SK-N-SH (cell line): ENCODE measurements at regions not wholly inside any gene's neighbourhood (a gene's known extent, or its start where the extent isn't known, plus 50 kb on each side); places are given as distances from the start of the nearest gene placed in this dataset.

Experiments
- CTCF ChIA-PET: fragments of 300-600, 350-600 bp; formaldehyde crosslinking; extraction: SDS; loops from one replicate; lab custom pipeline; 2021; lab: Yijun Ruan, JAX
- POLR2A ChIA-PET: fragments of 350-600 bp; sonication (Branson Sonifier 250); formaldehyde crosslinking; extraction: SDS; loops from one replicate; lab custom pipeline; 2020; ENCODE audit warnings: antibody characterized with exemption, inconsistent platforms; lab: Yijun Ruan, JAX
- DNase-seq: peaks from one replicate; pipeline ENCODE4 v3.0.0; 2012
- H2AFZ ChIP-seq: fragments of 200-600 bp; sonication (generic); 2 replicates; pipeline ENCODE4 v1.8.1; 2016; ENCODE audit warnings: antibody characterized with exemption, mild to moderate bottlenecking, low read depth
- H3F3A ChIP-seq: fragments of 200-600 bp; sonication (generic); replicated peaks from 2 replicates; pipeline ENCODE3; 2016; ENCODE audit warnings: antibody characterized with exemption, mild to moderate bottlenecking; ENCODE audit not compliant: insufficient read depth
- H3K27ac ChIP-seq, 2 experiments: fragments of 200-500 bp in 1 of 2; fragments of 200-600 bp in 1 of 2; sonication (Bioruptor generic) in 1 of 2; sonication (generic), shearing (Covaris generic) in 1 of 2; 2 replicates each; pipeline versions ENCODE4 v1.5.1 to v1.6.1; 2014 to 2016; ENCODE audit warnings: low read depth in 2 of 2, inconsistent platforms in 1 of 2, low read length in 1 of 2, mild to moderate bottlenecking in 1 of 2, mixed read lengths in 1 of 2
- H3K27me3 ChIP-seq: fragments of 200-600 bp; sonication (generic), shearing (Covaris generic); 2 replicates; pipeline ENCODE4 v1.6.1; 2016; ENCODE audit warnings: mixed run types; ENCODE audit not compliant: insufficient read depth
- H3K36me3 ChIP-seq, 2 experiments: fragments of 200-500 bp in 1 of 2; fragments of 200-600 bp in 1 of 2; sonication (Bioruptor generic) in 1 of 2; sonication (generic) in 1 of 2; replicated peaks in 1 of 2; 2 replicates each; pipeline versions ENCODE3 to v1.5.1; 2014 to 2016; ENCODE audit warnings: low read length in 1 of 2, mild to moderate bottlenecking in 1 of 2; ENCODE audit not compliant: insufficient read depth in 2 of 2, control insufficient read depth in 1 of 2
- H3K4me1 ChIP-seq, 2 experiments: fragments of 200-500 bp in 1 of 2; fragments of 200-600 bp in 1 of 2; sonication (Bioruptor generic) in 1 of 2; sonication (generic), shearing (Covaris generic) in 1 of 2; 2 replicates each; pipeline versions ENCODE4 v1.5.1 to v1.6.1; 2014 to 2016; ENCODE audit warnings: low read depth in 1 of 2, low read length in 1 of 2, mixed run types in 1 of 2; ENCODE audit not compliant: insufficient read depth in 2 of 2, control insufficient read depth in 1 of 2
- H3K4me2 ChIP-seq: fragments of 200-600 bp; sonication (generic), shearing (Covaris generic); 2 replicates; pipeline ENCODE4 v1.6.1; 2017; ENCODE audit warnings: mixed run types
- H3K4me3 ChIP-seq, 2 experiments: fragments of 200-500 bp in 1 of 2; fragments of 200-600 bp in 1 of 2; sonication (Bioruptor generic) in 1 of 2; sonication (generic), shearing (Covaris generic) in 1 of 2; 2 replicates each; pipeline versions ENCODE4 v1.5.1 to v1.8.1; 2014 to 2016; ENCODE audit warnings: low read depth in 2 of 2, inconsistent platforms in 1 of 2, low read length in 1 of 2, mild to moderate bottlenecking in 1 of 2, mixed read lengths in 1 of 2, moderate library complexity in 1 of 2
- H3K79me2 ChIP-seq: fragments of 200-600 bp; sonication (generic); 2 replicates; pipeline ENCODE4 v1.8.1; 2017; ENCODE audit warnings: mild to moderate bottlenecking; ENCODE audit not compliant: insufficient read depth
- H3K9ac ChIP-seq: fragments of 200-600 bp; sonication (generic); 2 replicates; pipeline ENCODE4 v1.6.1; 2017; ENCODE audit warnings: mixed run types
- H3K9me2 ChIP-seq: fragments of 200-600 bp; sonication (generic); 2 replicates; pipeline ENCODE4 v1.6.1; 2017; ENCODE audit warnings: mixed run types
- H3K9me3 ChIP-seq: fragments of 200-600 bp; sonication (generic); 2 replicates; pipeline ENCODE4 v1.6.1; 2017; ENCODE audit warnings: mixed run types, mild to moderate bottlenecking, moderate library complexity
- H4K20me1 ChIP-seq: fragments of 200-600 bp; sonication (generic); 2 replicates; pipeline ENCODE4 v1.6.1; 2017; ENCODE audit warnings: mild to moderate bottlenecking, mixed run types; ENCODE audit not compliant: insufficient read depth
- CTCF ChIP-seq: fragments of 200-600 bp; sonication (generic); IDR thresholded peaks from 2 replicates; pipeline ENCODE4 v1.6.1; 2017; ENCODE audit warnings: antibody characterized with exemption, mild to moderate bottlenecking, moderate library complexity
- FOSL2 ChIP-seq: IDR thresholded peaks from 2 replicates; pipeline ENCODE4 v1.4.0; 2012; ENCODE audit warnings: low read depth, mild to moderate bottlenecking, moderate library complexity, borderline replicate concordance
- FOXJ3 ChIP-seq: sonication (generic); formaldehyde crosslinking; IDR thresholded peaks from 2 replicates; pipeline ENCODE4 v1.5.1; 2020; ENCODE audit warnings: mild to moderate bottlenecking, missing genetic modification reagents
- GABPA ChIP-seq: IDR thresholded peaks from 2 replicates; pipeline ENCODE4 v1.4.0; 2012; ENCODE audit warnings: low read depth, mild to moderate bottlenecking
- JUND ChIP-seq: IDR thresholded peaks from 2 replicates; pipeline ENCODE4 v1.4.0; 2012
- NFIC ChIP-seq: IDR thresholded peaks from 2 replicates; pipeline ENCODE4 v1.4.0; 2012; ENCODE audit warnings: borderline replicate concordance
- NRF1 ChIP-seq: IDR thresholded peaks from 2 replicates; pipeline ENCODE4 v1.6.1; 2012; ENCODE audit warnings: low read depth, mild to moderate bottlenecking, low read length
- POLR2AphosphoS5 ChIP-seq: IDR thresholded peaks from 2 replicates; pipeline ENCODE4 v1.6.1; 2012; ENCODE audit warnings: low read depth, low read length
- RAD21 ChIP-seq: IDR thresholded peaks from 2 replicates; pipeline ENCODE4 v1.6.1; 2012; ENCODE audit warnings: mild to moderate bottlenecking, low read length
- RFX5 ChIP-seq: IDR thresholded peaks from 2 replicates; pipeline ENCODE4 v1.6.1; 2012; ENCODE audit warnings: mild to moderate bottlenecking, improper control_type of control experiment, low read length
- RXRA ChIP-seq: IDR thresholded peaks from 2 replicates; pipeline ENCODE4 v1.4.0; 2012; ENCODE audit warnings: low read depth, mild to moderate bottlenecking, borderline replicate concordance
- TCF12 ChIP-seq: IDR thresholded peaks from 2 replicates; pipeline ENCODE4 v1.4.0; 2012
- TEAD4 ChIP-seq: IDR thresholded peaks from 2 replicates; pipeline ENCODE4 v1.4.0; 2012; ENCODE audit warnings: mild to moderate bottlenecking, borderline replicate concordance; ENCODE audit not compliant: insufficient read depth
- USF1 ChIP-seq: IDR thresholded peaks from 2 replicates; pipeline ENCODE4 v1.4.0; 2012; ENCODE audit warnings: low read depth, borderline replicate concordance
- USF2 ChIP-seq: fragments of 150-350 bp; IDR thresholded peaks from 2 replicates; pipeline ENCODE4 v1.6.1; 2017; ENCODE audit warnings: antibody characterized with exemption, low read length, low read depth, borderline replicate concordance
- YY1 ChIP-seq: IDR thresholded peaks from 2 replicates; pipeline ENCODE4 v1.4.0; 2012; ENCODE audit warnings: low read depth, mild to moderate bottlenecking
- ZBTB33 ChIP-seq: IDR thresholded peaks from 2 replicates; pipeline ENCODE4 v1.4.0; 2012; ENCODE audit warnings: low read depth, borderline replicate concordance
- WGBS: methylation state at CpG from one replicate; pipeline ENCODE4 v1.1.6; 2017; ENCODE audit warnings: low lambda C conversion rate; 5-methylcytosine and 5-hydroxymethylcytosine counted together

GRCh38 chr4:153081693-153082092, 122.5 kb upstream of the TRIM2 start:
- H3K4me1 ChIP-seq: peaks cover 4 to 11% of the 10 kb centered on the region in 2 experiments; a peak in 2 of 4 replicates
- H3K4me2 ChIP-seq: no peak overlapping the region
- H3K27ac ChIP-seq: no peak overlapping the region
- no peaks in the 10 kb centered on the region for H3K9me3 ChIP-seq
- H3K27me3 ChIP-seq: no peaks in the 10 kb centered on the region; the same call in 1 of the 2 replicates
- POLR2A ChIA-PET: no interaction called here
- H3K9me2 ChIP-seq: no peaks in the 10 kb centered on the region
- no peaks in the 10 kb centered on the region for H3K79me2 ChIP-seq
- no peak overlapping the region for H3K9ac ChIP-seq
- H3K36me3 ChIP-seq: no peaks in the 10 kb centered on the region
- H4K20me1 ChIP-seq: no peaks in the 10 kb centered on the region
- no peak overlapping the region for H3K4me3 ChIP-seq
- WGBS: 72% methylated on average over 4 of the region's 4 CpGs
- no peaks in the 10 kb centered on the region for H3F3A ChIP-seq
- no peak for TF ChIP-seq GABPA
- TF ChIP-seq USF2: no peak
- no peak for TF ChIP-seq JUND
- TF ChIP-seq RXRA: no peak
- no peak for TF ChIP-seq TEAD4
- TF ChIP-seq POLR2AphosphoS5: no peak
- TF ChIP-seq FOSL2: no peak
- TF ChIP-seq CTCF: no peak
- TF ChIP-seq YY1: no peak
- no peak for TF ChIP-seq FOXJ3 (CRISPR knock-in tag)
- TF ChIP-seq USF1: no peak
- no peak for TF ChIP-seq NFIC
- no peak for TF ChIP-seq RFX5
- no peak for TF ChIP-seq NRF1
- TF ChIP-seq ZBTB33: no peak
- TF ChIP-seq RAD21: no peak
- no peak for TF ChIP-seq TCF12
- DNase-seq: no peak
- CTCF ChIA-PET: interaction anchor here (0.9 to 5.3 kb wide), 6 partner anchors 15 to 581 kb away, joined by 3 to 151 read pairs (median 18); no protein-coding TSS in a partner anchor
- H2AFZ ChIP-seq: no peak overlapping the region
